ENCODE measurements at regions not wholly inside any gene's neighbourhood (a gene's known extent, or its start where the extent isn't known, plus 50 kb on each side); places are given as distances from the start of the nearest gene placed in this dataset.

DNA sequence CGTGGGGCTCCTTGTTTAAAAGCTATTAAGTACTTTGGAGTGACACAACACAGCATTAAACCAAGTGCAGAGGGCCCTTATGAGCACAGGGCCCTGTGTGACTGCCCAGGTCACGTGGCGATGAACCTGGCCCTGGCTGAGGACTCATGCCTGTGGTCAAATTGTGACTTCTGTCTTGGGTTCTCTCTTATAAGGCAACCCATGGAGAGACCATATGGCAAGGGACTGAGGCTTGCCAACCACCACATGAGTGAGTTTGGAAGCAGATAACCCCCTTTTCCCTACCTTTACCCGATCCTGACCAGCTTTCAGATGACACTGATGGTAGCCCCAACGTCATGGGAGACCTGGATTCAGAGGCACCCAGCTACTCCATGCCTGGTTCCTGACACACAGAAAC lies 140.5 kb downstream of the ZBTB18 start:
- no peaks in the 10 kb centered on the region for H3K4me1 Mint-ChIP-seq
- no peak for DNase-seq
- no peaks in the 10 kb centered on the region for H3K36me3 Mint-ChIP-seq
- H3K27me3 Mint-ChIP-seq = no peaks in the 10 kb centered on the region
- ATAC-seq (ENCODE audit: low read depth) = no peak
- H3K4me3 Mint-ChIP-seq = no peak overlapping the region
- POLR2A ChIA-PET = no interaction called here
- H3K9me3 Mint-ChIP-seq = peaks cover 2% of the 10 kb centered on the region
- no peak overlapping the region for H3K27ac Mint-ChIP-seq

DNA sequence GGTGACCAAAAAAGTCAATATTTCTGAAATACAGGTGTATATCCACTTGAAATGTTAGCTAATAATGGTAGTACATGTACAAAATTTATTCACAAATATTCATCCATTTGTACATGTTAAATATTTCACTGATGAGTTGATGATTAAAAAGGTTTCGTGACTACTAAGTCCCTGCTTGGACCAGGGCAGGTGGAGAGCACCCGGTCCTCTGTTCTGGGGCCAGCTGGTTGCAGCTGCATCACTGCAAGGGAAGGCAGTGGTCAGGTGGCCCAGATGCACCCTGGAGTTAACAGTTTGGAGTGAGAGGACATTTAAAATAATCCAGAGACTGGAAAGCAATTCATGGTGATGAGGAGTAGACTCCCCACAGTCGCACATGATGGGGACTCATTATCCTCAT lies 141.2 kb downstream of the ZBTB18 start:
- POLR2A ChIA-PET = no interaction called here
- H3K27me3 Mint-ChIP-seq = no peaks in the 10 kb centered on the region
- ATAC-seq (ENCODE audit: low read depth) = no peak
- DNase-seq = no peak
- no peak overlapping the region for H3K4me3 Mint-ChIP-seq
- H3K27ac Mint-ChIP-seq = no peak overlapping the region
- H3K4me1 Mint-ChIP-seq = no peaks in the 10 kb centered on the region
- H3K9me3 Mint-ChIP-seq = peaks cover 2% of the 10 kb centered on the region
- H3K36me3 Mint-ChIP-seq = no peaks in the 10 kb centered on the region

DNA sequence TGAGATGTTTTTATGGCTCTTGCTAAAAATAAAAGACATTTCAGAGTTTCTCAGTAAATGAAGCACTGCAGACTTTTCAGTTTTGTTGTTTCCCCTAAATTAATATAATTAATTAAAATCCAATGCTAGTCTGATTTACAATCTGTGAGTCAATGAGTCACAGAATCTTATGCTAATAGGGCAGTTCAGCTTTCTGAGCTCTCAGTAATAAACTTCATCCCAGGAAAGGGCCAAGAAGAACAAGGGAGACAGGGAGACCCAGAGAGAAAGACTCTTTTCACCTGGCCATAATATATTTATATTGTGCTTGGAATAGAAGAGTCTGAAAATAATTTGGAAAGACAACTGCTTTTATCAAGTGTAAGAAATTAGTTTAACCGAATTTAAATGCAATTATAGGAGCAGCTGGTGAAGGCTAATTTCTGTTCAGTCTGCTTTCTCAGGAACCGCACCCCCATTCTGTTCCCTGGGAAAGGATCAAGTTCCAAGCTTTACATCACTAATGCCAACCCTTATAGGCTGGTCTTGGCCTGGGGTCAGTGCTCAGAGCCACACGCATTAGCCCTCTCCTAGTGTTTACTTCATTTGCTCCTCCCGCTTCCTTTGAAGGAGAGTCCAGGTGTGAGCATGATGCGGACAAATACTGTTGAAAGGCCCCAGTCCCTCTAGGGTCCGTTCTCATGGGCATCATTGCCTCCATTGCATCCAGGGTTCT lies 145.6 kb downstream of the ZBTB18 start:
- POLR2A ChIA-PET = no interaction called here
- Mint-ChIP-seq H3K27me3 (no peaks in the 10 kb centered on the region), H3K4me1 (no peaks in the 10 kb centered on the region), H3K9me3 (no peaks in the 10 kb centered on the region), H3K4me3 (no peak overlapping the region), H3K27ac (no peak overlapping the region), H3K36me3 (no peaks in the 10 kb centered on the region)
- no peak for ATAC-seq (ENCODE audit: low read depth)
- no peak for DNase-seq

DNA sequence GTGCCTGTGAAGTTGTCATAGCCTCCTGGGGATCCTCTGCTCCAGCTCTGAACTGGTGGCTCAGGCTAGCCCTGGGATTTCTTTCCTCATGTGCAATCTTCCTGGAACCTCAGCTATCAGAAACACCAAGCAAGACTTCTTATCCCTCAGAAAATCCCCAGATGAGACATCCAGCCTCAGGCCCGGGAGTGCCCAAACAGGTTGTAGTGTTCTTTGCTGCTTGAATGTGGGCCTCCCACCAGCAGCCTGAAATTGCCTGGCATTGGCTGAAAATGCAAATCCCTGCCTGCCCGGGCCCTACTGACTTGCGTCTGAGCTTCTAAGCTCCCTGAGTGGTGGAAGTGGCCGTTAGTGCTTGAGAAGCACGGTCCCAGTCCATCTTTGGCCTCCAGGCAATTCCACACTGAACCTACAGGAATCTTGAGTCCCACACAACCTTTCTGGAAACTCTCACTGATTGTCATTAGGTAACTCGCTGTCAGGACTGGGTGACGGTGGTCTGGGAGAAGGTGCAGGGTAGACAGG lies 146.8 kb downstream of the ZBTB18 start:
- H3K27ac Mint-ChIP-seq = no peak overlapping the region
- H3K27me3 Mint-ChIP-seq = no peaks in the 10 kb centered on the region
- POLR2A ChIA-PET = no interaction called here
- H3K36me3 Mint-ChIP-seq = no peaks in the 10 kb centered on the region
- H3K4me1 Mint-ChIP-seq = no peaks in the 10 kb centered on the region
- no peak for ATAC-seq (ENCODE audit: low read depth)
- H3K4me3 Mint-ChIP-seq = no peak overlapping the region
- no peak for DNase-seq
- no peaks in the 10 kb centered on the region for H3K9me3 Mint-ChIP-seq

DNA sequence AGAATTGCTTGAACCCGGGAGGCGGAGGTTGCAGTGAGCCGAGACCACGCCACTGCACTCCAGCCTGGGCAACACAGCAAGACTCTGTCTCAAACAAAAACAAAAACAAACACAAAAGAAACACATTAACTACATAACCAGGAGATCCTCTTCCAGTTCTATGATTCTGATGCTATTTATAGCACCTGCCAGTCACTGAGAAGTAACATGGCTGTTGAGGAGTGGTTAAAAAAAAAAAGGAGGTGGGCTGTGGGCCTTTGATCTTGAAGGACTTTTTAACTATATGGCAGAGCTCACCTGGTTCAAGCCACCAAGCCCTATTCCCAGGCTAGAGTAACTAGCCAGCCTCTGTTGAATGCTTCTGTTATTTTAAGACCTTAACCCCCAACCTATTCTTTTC lies 148.8 kb downstream of the ZBTB18 start:
- H3K9me3 Mint-ChIP-seq = no peaks in the 10 kb centered on the region
- POLR2A ChIA-PET = no interaction called here
- DNase-seq (no peak), ATAC-seq (ENCODE audit: low read depth) (no peak)
- H3K27me3 Mint-ChIP-seq = peaks cover 2% of the 10 kb centered on the region
- no peaks in the 10 kb centered on the region for H3K36me3 Mint-ChIP-seq
- no peak overlapping the region for H3K4me3 Mint-ChIP-seq
- H3K4me1 Mint-ChIP-seq = no peaks in the 10 kb centered on the region
- H3K27ac Mint-ChIP-seq = no peak overlapping the region

DNA sequence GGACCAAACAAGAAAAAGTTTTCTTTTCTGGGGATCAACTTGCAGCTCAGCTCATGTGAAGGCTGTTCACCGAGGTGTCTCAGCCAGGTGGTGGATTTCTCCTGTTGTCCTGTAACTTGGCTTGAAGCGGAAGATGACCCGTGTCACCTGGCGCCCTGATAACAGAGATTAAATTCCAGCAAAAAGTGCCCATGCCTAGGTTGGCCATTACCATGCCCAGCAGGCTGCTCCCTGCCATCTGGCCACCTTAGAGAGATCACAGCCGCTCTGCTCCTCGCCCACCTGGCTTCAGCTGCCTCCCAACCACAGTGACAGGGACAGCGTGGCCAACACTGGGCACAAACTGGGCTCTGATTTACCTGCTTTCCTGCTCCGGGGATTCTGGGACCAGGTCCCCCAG lies 149.5 kb downstream of the ZBTB18 start:
- no peaks in the 10 kb centered on the region for H3K4me1 Mint-ChIP-seq
- peaks cover 2% of the 10 kb centered on the region for H3K27me3 Mint-ChIP-seq
- no peak overlapping the region for H3K27ac Mint-ChIP-seq
- no peak for DNase-seq
- no peaks in the 10 kb centered on the region for H3K36me3 Mint-ChIP-seq
- ATAC-seq (ENCODE audit: low read depth) = no peak
- no peak overlapping the region for H3K4me3 Mint-ChIP-seq
- POLR2A ChIA-PET = no interaction called here
- H3K9me3 Mint-ChIP-seq = no peaks in the 10 kb centered on the region

DNA sequence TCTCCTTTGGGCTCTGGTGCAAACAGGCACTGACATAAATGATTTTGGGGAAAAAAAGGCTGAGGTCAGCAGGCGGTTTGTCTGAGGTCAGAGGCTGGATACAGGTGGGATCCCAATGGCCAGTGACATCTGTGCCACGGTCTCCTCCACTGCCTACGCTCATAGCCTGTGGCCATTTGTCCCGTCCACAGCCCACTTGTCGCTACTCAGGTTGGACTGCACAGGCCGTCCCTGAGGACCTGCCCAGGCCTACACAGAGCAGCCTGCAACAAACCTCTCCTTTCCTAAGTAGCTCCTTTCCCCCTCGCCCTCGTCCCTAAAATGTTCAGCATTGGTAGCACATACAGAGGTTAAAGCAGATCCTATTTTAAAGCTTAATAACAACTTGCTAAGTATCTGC lies 150.7 kb downstream of the ZBTB18 start:
- ATAC-seq (ENCODE audit: low read depth) (no peak), DNase-seq (no peak)
- Mint-ChIP-seq H3K9me3 (no peaks in the 10 kb centered on the region), H3K4me3 (no peak overlapping the region), H3K36me3 (no peaks in the 10 kb centered on the region), H3K27me3 (peaks cover 2% of the 10 kb centered on the region), H3K27ac (no peak overlapping the region), H3K4me1 (no peaks in the 10 kb centered on the region)
- POLR2A ChIA-PET = no interaction called here

DNA sequence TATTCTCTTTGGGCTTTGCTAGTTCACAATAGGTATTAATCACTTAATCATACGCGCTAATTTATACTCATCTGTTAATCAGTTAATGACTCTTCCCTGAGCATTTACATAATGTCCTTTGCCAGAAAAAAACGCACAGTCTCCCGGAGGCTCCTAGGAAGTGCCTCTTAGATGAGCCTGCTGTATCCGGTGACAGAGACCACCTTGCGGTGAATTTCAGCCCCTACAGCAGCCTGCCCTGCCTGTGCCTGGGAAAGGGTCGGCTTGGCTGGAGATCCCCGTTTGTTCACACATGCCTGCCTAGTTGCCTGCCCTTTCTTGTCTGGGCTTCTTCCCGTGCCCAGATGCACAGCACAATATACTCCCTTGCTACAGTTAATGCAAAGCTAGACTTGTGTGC lies 152.9 kb downstream of the ZBTB18 start:
- Mint-ChIP-seq H3K9me3 (no peaks in the 10 kb centered on the region), H3K4me1 (no peaks in the 10 kb centered on the region), H3K27ac (no peak overlapping the region), H3K36me3 (no peaks in the 10 kb centered on the region), H3K4me3 (no peak overlapping the region), H3K27me3 (peaks cover 5% of the 10 kb centered on the region)
- POLR2A ChIA-PET = no interaction called here
- DNase-seq (no peak), ATAC-seq (ENCODE audit: low read depth) (no peak)

DNA sequence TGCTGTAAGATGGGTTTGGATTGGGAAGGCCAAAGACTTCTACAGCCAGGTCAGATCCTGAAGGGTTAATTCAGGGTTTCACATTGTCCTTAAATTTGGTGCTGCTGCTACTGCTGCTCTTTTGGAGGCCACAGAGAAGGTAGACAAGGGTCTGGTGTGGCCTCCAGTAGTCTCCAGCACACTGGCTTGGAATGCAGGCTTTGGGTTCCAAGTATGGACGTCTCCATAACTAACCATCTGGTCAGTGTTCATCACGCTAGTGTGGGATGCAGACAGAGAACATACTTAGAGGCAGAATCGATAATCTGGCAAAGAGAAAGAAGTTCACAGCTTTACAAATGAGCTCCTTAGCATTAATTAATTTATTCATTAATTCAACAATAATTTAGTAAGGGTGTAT lies 154.1 kb downstream of the ZBTB18 start:
- Mint-ChIP-seq H3K4me1 (no peaks in the 10 kb centered on the region), H3K27ac (no peak overlapping the region), H3K9me3 (no peaks in the 10 kb centered on the region), H3K4me3 (no peak overlapping the region), H3K36me3 (no peaks in the 10 kb centered on the region), H3K27me3 (peaks cover 5% of the 10 kb centered on the region)
- DNase-seq = no peak
- ATAC-seq (ENCODE audit: low read depth) = no peak
- POLR2A ChIA-PET = no interaction called here

DNA sequence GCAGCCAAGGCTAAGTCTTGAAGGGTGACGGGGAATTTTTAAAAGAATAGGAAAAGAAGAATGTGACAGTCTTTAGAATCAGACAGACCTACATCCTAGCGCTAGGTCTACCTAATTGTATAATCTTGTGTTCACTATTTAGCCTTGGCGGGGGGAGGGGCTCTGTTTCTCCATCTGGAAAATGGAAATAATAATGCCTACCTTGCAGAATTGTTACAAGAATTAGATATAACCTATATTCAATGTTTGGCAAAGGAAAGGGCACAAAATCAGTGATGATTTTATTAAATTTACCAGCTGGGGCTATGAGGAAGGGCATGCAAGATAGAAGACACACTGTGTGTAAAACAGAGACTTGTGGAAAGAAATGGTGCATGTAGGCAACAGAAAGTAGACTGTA lies 154.8 kb downstream of the ZBTB18 start:
- POLR2A ChIA-PET = no interaction called here
- no peak overlapping the region for H3K27ac Mint-ChIP-seq
- peaks cover 5% of the 10 kb centered on the region for H3K27me3 Mint-ChIP-seq
- no peak overlapping the region for H3K4me3 Mint-ChIP-seq
- no peaks in the 10 kb centered on the region for H3K4me1 Mint-ChIP-seq
- H3K9me3 Mint-ChIP-seq = no peaks in the 10 kb centered on the region
- DNase-seq (no peak), ATAC-seq (ENCODE audit: low read depth) (no peak)
- H3K36me3 Mint-ChIP-seq = no peaks in the 10 kb centered on the region

DNA sequence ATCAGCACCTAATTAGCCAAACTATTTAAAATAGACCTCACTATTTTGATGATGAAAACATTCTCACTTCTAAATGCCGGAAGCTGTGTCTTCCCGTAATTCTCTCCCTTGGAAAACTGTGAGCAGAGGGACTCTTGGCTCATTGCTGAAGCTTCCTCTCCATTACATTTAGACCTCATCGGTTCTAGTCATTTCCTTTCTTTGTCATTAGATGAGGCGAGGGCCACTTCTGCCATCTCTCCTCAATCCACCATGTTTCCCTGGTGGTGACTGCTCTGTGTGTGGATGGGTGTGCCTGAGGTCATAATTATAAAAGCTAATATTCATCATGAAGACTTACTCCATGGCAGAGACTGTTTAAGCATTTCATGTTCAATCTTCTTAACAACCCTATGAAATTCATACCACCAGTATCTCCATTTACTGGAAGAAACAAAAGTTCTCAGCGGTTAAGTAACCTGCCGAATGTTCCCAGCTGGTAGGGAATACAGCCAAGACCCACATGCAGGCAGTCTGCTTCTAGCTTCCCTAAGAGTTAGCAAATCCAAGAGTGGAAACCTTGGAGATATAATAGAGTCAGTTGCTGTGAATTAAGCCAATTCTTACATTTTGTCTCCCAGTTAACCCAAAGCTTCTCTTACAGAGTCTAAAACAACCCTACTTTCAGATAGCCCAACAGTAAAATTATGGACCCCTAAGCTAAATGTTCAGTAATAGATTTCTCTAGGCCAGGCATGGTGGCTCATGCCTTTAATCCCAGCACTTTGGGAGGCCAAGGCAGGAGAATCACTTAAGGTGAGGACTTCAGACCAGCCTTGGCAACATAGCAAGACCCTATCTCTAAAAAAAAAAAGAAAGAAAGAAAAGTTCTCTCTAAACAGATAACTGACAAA lies 156.2 kb downstream of the ZBTB18 start:
- Mint-ChIP-seq H3K36me3 (no peaks in the 10 kb centered on the region), H3K9me3 (no peaks in the 10 kb centered on the region), H3K27me3 (peaks cover 5% of the 10 kb centered on the region), H3K4me1 (no peaks in the 10 kb centered on the region), H3K4me3 (no peak overlapping the region), H3K27ac (no peak overlapping the region)
- POLR2A ChIA-PET = interaction anchor here (0.6 kb wide), 1 partner anchor 122 kb away, joined by 4 read pairs; no protein-coding TSS in a partner anchor
- DNase-seq (no peak), ATAC-seq (ENCODE audit: low read depth) (no peak)

DNA sequence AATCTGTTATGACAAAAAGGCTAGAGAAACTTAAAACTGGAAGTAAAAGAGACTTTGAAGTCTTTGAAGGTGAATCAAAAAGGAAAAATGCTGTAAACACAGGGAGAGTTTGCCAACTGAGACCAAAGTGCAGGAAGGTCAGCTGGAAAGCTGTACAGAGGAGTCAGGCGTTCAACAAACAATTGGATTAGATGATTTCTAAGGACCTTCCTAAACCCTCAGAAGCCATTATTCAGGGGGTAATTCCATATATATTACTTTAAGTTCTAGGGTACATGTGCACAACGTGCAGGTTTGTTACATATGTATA lies 156.8 kb downstream of the ZBTB18 start:
- POLR2A ChIA-PET = no interaction called here
- H3K4me3 Mint-ChIP-seq = no peak overlapping the region
- no peaks in the 10 kb centered on the region for H3K9me3 Mint-ChIP-seq
- peaks cover 5% of the 10 kb centered on the region for H3K27me3 Mint-ChIP-seq
- no peak overlapping the region for H3K27ac Mint-ChIP-seq
- no peaks in the 10 kb centered on the region for H3K36me3 Mint-ChIP-seq
- H3K4me1 Mint-ChIP-seq = no peaks in the 10 kb centered on the region
- ATAC-seq (ENCODE audit: low read depth) = no peak
- no peak for DNase-seq

DNA sequence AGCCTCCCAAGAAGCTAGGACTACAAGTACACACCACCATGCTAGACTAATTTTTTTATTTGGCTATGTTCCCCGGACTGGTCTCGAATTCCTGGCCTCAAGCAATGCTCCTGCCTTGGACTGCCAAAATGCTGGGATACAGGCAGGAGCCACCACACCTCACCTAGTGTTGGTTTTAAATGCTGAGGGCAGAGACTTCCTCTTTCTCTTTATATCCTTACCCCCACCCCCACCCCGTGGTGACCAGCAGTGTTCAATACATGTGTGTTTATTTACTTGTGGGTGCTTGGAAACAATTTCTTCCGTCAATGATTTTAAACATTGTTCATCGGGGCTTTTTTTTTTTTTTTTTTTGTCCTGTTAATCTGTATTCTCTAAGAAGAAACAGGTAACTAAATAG lies 158.9 kb downstream of the ZBTB18 start:
- POLR2A ChIA-PET = no interaction called here
- Mint-ChIP-seq H3K36me3 (no peaks in the 10 kb centered on the region), H3K9me3 (no peaks in the 10 kb centered on the region), H3K4me3 (no peak overlapping the region), H3K27ac (no peak overlapping the region), H3K27me3 (peaks cover 4% of the 10 kb centered on the region), H3K4me1 (no peaks in the 10 kb centered on the region)
- ATAC-seq (ENCODE audit: low read depth) (no peak), DNase-seq (no peak)

DNA sequence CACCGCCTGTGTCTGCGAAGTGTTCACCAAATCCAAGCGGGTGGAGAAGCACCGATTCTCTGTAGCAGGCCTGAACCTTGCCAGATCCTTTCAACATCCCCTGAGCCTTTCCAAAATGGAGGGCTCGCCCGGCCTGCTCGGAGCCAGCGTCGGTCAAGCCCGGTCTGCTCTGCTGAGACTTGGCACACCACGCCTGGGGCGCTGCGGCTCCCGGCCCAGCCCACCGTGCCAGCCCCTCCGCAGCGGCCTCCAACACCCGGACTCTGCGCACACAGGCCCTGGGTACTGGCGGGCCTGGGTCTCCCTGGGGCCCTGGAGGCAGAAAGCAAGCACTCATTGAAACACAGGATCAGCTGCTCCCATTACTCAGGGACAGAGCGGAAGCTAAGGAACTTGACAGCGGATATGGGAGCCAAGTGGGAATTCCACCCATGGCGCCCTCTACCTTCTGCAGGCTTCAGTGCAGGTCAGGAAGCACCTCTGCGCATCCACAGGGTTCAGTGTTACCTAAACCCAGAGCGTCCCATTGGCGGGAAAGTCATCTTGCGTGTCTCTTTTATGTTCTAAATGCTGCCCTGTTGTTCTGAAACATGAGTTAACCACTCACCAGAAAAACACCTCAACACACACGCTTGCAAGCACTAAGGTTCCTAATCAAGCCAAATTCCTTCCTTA lies 159.9 kb downstream of the ZBTB18 start:
- H3K4me3 Mint-ChIP-seq = no peak overlapping the region
- POLR2A ChIA-PET = no interaction called here
- no peak for ATAC-seq (ENCODE audit: low read depth)
- no peaks in the 10 kb centered on the region for H3K36me3 Mint-ChIP-seq
- no peaks in the 10 kb centered on the region for H3K4me1 Mint-ChIP-seq
- no peak overlapping the region for H3K27ac Mint-ChIP-seq
- H3K27me3 Mint-ChIP-seq = peaks cover 4% of the 10 kb centered on the region
- DNase-seq = no peak
- H3K9me3 Mint-ChIP-seq = no peaks in the 10 kb centered on the region

All from activated naive CD8-positive, alpha-beta T cell treated with anti-CD3 and anti-CD28 coated beads, Interleukin-2, amount 10 ng/mL, durations not matched to agents 7 days and 5 days (primary cell).